ENCODE measurements at regions not wholly inside any gene's neighbourhood (a gene's known extent, or its start where the extent isn't known, plus 50 kb on each side); places are given as distances from the start of the nearest gene placed in this dataset.
"Not testable (repeated sequence)": the region's sequence is repeated elsewhere in the genome, so short reads cannot be mapped to it uniquely, and the experiment has no call there.

DNA sequence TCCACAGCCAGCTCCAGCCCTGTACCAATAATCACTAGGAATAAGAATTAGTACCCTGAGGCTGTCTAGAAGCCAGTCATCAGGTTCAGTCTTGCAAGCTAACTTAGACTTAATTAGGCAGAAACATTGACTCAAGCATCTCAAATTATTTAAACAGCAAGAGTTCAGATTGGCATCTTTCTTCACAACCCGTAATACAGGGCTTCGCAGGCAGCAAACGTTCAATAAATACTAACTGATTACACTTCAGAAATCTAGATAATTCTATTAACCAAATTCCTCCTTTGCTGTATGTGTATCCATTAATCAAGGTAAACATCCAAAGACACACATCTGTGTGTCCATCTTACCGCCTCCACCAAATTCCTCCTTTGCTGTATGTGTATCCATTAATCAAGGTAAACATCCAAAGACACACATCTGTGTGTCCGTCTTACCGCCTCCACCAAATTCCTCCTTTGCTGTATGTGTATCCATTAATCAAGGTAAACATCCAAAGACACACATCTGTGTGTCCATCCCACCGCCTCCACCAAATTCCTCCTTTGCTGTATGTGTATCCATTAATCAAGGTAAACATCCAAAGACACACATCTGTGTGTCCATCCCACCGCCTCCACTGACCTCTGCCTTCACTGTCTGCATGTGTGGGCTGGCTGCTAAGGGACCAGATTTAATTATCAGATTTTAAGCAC lies 158.9 kb downstream of the SUCLG1 start:
- not testable (repeated sequence) for TF ChIP-seq CTCF (conservative IDR thresholded peaks at IDR 0.05; ENCODE audit: low read length); EZH2phosphoT487 (IDR thresholded peaks at IDR 0.05; ENCODE audit: borderline replicate concordance)

Data from Loucy (cell line).